ENCODE measurements at regions not wholly inside any gene's neighbourhood (a gene's known extent, or its start where the extent isn't known, plus 50 kb on each side); places are given as distances from the start of the nearest gene placed in this dataset.

- TF ChIP-seq, protein P1, sequence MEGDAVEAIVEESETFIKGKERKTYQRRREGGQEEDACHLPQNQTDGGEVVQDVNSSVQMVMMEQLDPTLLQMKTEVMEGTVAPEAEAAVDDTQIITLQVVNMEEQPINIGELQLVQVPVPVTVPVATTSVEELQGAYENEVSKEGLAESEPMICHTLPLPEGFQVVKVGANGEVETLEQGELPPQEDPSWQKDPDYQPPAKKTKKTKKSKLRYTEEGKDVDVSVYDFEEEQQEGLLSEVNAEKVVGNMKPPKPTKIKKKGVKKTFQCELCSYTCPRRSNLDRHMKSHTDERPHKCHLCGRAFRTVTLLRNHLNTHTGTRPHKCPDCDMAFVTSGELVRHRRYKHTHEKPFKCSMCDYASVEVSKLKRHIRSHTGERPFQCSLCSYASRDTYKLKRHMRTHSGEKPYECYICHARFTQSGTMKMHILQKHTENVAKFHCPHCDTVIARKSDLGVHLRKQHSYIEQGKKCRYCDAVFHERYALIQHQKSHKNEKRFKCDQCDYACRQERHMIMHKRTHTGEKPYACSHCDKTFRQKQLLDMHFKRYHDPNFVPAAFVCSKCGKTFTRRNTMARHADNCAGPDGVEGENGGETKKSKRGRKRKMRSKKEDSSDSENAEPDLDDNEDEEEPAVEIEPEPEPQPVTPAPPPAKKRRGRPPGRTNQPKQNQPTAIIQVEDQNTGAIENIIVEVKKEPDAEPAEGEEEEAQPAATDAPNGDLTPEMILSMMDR (IDR thresholded peaks at IDR 0.05; ENCODE audit: low read depth, low read length): no peak
- TF ChIP-seq EZH2phosphoT487 (IDR thresholded peaks at IDR 0.05; ENCODE audit: low read depth): no peak
Measured at GRCh38 chr10:130889780-130890179, 421.7 kb downstream of the TCERG1L start.

All from OCI-LY3 (cell line).